ENCODE measurements at regions not wholly inside any gene's neighbourhood (a gene's known extent, or its start where the extent isn't known, plus 50 kb on each side); places are given as distances from the start of the nearest gene placed in this dataset.
A peak's percentile ranks its signal among the peaks of the same experiment; 100 is the strongest.

- peaks cover 3% of the 10 kb centered on the region for H3K27me3 ChIP-seq (ENCODE audit: control insufficient read depth, insufficient read depth, low read length)
- 57% methylated on average over 1 of the region's 2 CpGs for WGBS (ENCODE audit: insufficient coverage, low lambda C conversion rate)
- no peak overlapping the region for H3K4me3 ChIP-seq (ENCODE audit: low read length)
- no peaks in the 10 kb centered on the region for H3K4me1 ChIP-seq (ENCODE audit: control insufficient read depth, insufficient read depth, low read length)
- no peak for DNase-seq
- no peak overlapping the region for H3K27ac ChIP-seq (ENCODE audit: low read length)
- H3K9me3 ChIP-seq (ENCODE audit: control insufficient read depth, low read depth, low read length), result peaks cover 2% of the 10 kb centered on the region
- no peaks in the 10 kb centered on the region for H3K36me3 ChIP-seq (ENCODE audit: control insufficient read depth, insufficient read depth, low read length)
Observed at GRCh38 chr18:47758000-47758399, 172.5 kb downstream of the SMAD2 start.

GRCh38 chr18:47756364-47757016, 174.0 kb downstream of the SMAD2 start:
- Histone ChIP-seq H3K27ac (ENCODE audit: low read length) (no peak overlapping the region), H3K36me3 (ENCODE audit: control insufficient read depth, insufficient read depth, low read length) (no peaks in the 10 kb centered on the region), H3K27me3 (ENCODE audit: control insufficient read depth, insufficient read depth, low read length) (peaks cover 3% of the 10 kb centered on the region), H3K4me1 (ENCODE audit: control insufficient read depth, insufficient read depth, low read length) (no peaks in the 10 kb centered on the region), H3K4me3 (ENCODE audit: low read length) (no peak overlapping the region), H3K9me3 (ENCODE audit: control insufficient read depth, low read depth, low read length) (peaks cover 2% of the 10 kb centered on the region)
- peak; percentile 13 to 24 for DNase-seq
- no CpG with 5 or more reads among the region's 9 CpGs for WGBS (ENCODE audit: insufficient coverage, low lambda C conversion rate)

DNA sequence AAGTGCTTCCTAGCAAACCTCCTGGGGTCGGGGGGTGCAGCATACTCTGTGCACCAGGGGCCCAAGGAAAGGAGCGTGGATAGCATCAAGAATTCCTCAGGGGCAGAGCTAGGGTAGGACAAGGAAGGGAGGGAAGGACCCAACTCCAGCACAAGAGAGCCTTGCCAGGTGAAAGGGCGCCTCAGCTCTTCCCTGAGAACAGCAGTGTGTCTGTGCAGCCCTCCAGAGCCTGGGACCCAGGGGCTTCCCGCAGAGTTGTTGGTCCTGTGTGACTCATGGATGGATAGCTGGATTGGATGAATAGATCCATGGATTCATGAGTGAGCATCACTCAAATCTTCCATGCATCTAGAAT, 175.4 kb downstream of the SMAD2 start:
- H3K4me1 ChIP-seq (ENCODE audit: control insufficient read depth, insufficient read depth, low read length), result no peaks in the 10 kb centered on the region
- no peak for DNase-seq
- H3K27me3 ChIP-seq (ENCODE audit: control insufficient read depth, insufficient read depth, low read length), result peaks cover 8% of the 10 kb centered on the region
- no peaks in the 10 kb centered on the region for H3K36me3 ChIP-seq (ENCODE audit: control insufficient read depth, insufficient read depth, low read length)
- H3K4me3 ChIP-seq (ENCODE audit: low read length), result no peak overlapping the region
- WGBS (ENCODE audit: insufficient coverage, low lambda C conversion rate), result no CpG with 5 or more reads among the region's 4 CpGs
- H3K27ac ChIP-seq (ENCODE audit: low read length), result no peak overlapping the region
- H3K9me3 ChIP-seq (ENCODE audit: control insufficient read depth, low read depth, low read length), result peaks cover 2% of the 10 kb centered on the region

- H3K4me3 ChIP-seq (ENCODE audit: low read length), result no peak overlapping the region
- no peaks in the 10 kb centered on the region for H3K4me1 ChIP-seq (ENCODE audit: control insufficient read depth, insufficient read depth, low read length)
- no peaks in the 10 kb centered on the region for H3K36me3 ChIP-seq (ENCODE audit: control insufficient read depth, insufficient read depth, low read length)
- H3K27ac ChIP-seq (ENCODE audit: low read length), result no peak overlapping the region
- peaks cover 8% of the 10 kb centered on the region for H3K27me3 ChIP-seq (ENCODE audit: control insufficient read depth, insufficient read depth, low read length)
- 14% methylated on average over 1 of the region's 29 CpGs for WGBS (ENCODE audit: insufficient coverage, low lambda C conversion rate)
- H3K9me3 ChIP-seq (ENCODE audit: control insufficient read depth, low read depth, low read length), result peaks cover 2% of the 10 kb centered on the region
- peak in 1 of 2 donors; percentile 21 for DNase-seq
Observed at GRCh38 chr18:47754311-47755101, 176.0 kb downstream of the SMAD2 start.

GRCh38 chr18:47752796-47753645, 177.4 kb downstream of the SMAD2 start:
- 87% methylated on average over 4 of the region's 10 CpGs for WGBS (ENCODE audit: insufficient coverage, low lambda C conversion rate)

GRCh38 chr18:47750889-47751423, 179.5 kb downstream of the SMAD2 start:
- peaks cover 6% of the 10 kb centered on the region for H3K9me3 ChIP-seq (ENCODE audit: control insufficient read depth, low read depth, low read length)
- peaks cover 15% of the 10 kb centered on the region for H3K27me3 ChIP-seq (ENCODE audit: control insufficient read depth, insufficient read depth, low read length)
- no peaks in the 10 kb centered on the region for H3K36me3 ChIP-seq (ENCODE audit: control insufficient read depth, insufficient read depth, low read length)
- no peak overlapping the region for H3K27ac ChIP-seq (ENCODE audit: low read length)
- no peak overlapping the region for H3K4me3 ChIP-seq (ENCODE audit: low read length)
- DNase-seq, result no peak
- H3K4me1 ChIP-seq (ENCODE audit: control insufficient read depth, insufficient read depth, low read length), result no peaks in the 10 kb centered on the region
- no CpG with 5 or more reads among the region's 8 CpGs for WGBS (ENCODE audit: insufficient coverage, low lambda C conversion rate)

More at GRCh38 chr18:47752796-47753645, 177.4 kb downstream of the SMAD2 start:
- Histone ChIP-seq H3K4me3 (ENCODE audit: low read length) (no peak overlapping the region), H3K9me3 (ENCODE audit: control insufficient read depth, low read depth, low read length) (peaks cover 6% of the 10 kb centered on the region), H3K27ac (ENCODE audit: low read length) (no peak overlapping the region), H3K27me3 (ENCODE audit: control insufficient read depth, insufficient read depth, low read length) (peaks cover 15% of the 10 kb centered on the region), H3K4me1 (ENCODE audit: control insufficient read depth, insufficient read depth, low read length) (no peaks in the 10 kb centered on the region), H3K36me3 (ENCODE audit: control insufficient read depth, insufficient read depth, low read length) (no peaks in the 10 kb centered on the region)
- DNase-seq, result no peak

GRCh38 chr18:47749600-47749973, 180.9 kb downstream of the SMAD2 start:
- Histone ChIP-seq H3K27me3 (ENCODE audit: control insufficient read depth, insufficient read depth, low read length) (peaks cover 15% of the 10 kb centered on the region), H3K27ac (ENCODE audit: low read length) (no peak overlapping the region), H3K9me3 (ENCODE audit: control insufficient read depth, low read depth, low read length) (peaks cover 6% of the 10 kb centered on the region), H3K36me3 (ENCODE audit: control insufficient read depth, insufficient read depth, low read length) (no peaks in the 10 kb centered on the region), H3K4me3 (ENCODE audit: low read length) (no peak overlapping the region), H3K4me1 (ENCODE audit: control insufficient read depth, insufficient read depth, low read length) (no peaks in the 10 kb centered on the region)
- no CpG with 5 or more reads among the region's 7 CpGs for WGBS (ENCODE audit: insufficient coverage, low lambda C conversion rate)
- no peak for DNase-seq

GRCh38 chr18:47748847-47749599, 181.4 kb downstream of the SMAD2 start:
- no peak overlapping the region for H3K4me3 ChIP-seq (ENCODE audit: low read length)

GRCh38 chr18:47748093-47748796, 182.2 kb downstream of the SMAD2 start:
- no peaks in the 10 kb centered on the region for H3K36me3 ChIP-seq (ENCODE audit: control insufficient read depth, insufficient read depth, low read length)
- WGBS (ENCODE audit: insufficient coverage, low lambda C conversion rate), result no CpG with 5 or more reads among the region's 23 CpGs
- no peak overlapping the region for H3K4me3 ChIP-seq (ENCODE audit: low read length)
- peaks cover 12% of the 10 kb centered on the region for H3K27me3 ChIP-seq (ENCODE audit: control insufficient read depth, insufficient read depth, low read length)
- H3K27ac ChIP-seq (ENCODE audit: low read length), result no peak overlapping the region
- H3K4me1 ChIP-seq (ENCODE audit: control insufficient read depth, insufficient read depth, low read length), result no peaks in the 10 kb centered on the region
- no peak for DNase-seq
- H3K9me3 ChIP-seq (ENCODE audit: control insufficient read depth, low read depth, low read length), result peaks cover 3% of the 10 kb centered on the region

More at GRCh38 chr18:47748847-47749599, 181.4 kb downstream of the SMAD2 start:
- no peak overlapping the region for H3K27ac ChIP-seq (ENCODE audit: low read length)
- peak; percentile 55 to 69 for DNase-seq
- H3K4me1 ChIP-seq (ENCODE audit: control insufficient read depth, insufficient read depth, low read length), result no peaks in the 10 kb centered on the region
- H3K27me3 ChIP-seq (ENCODE audit: control insufficient read depth, insufficient read depth, low read length), result peaks cover 12% of the 10 kb centered on the region
- peaks cover 3% of the 10 kb centered on the region for H3K9me3 ChIP-seq (ENCODE audit: control insufficient read depth, low read depth, low read length)
- no peaks in the 10 kb centered on the region for H3K36me3 ChIP-seq (ENCODE audit: control insufficient read depth, insufficient read depth, low read length)
- no CpG with 5 or more reads among the region's 60 CpGs for WGBS (ENCODE audit: insufficient coverage, low lambda C conversion rate)

Data from large intestine (tissue), 3 donors.